Fibroblast of the aortic adventitia (primary cell): ENCODE measurements at regions not wholly inside any gene's neighbourhood (a gene's known extent, or its start where the extent isn't known, plus 50 kb on each side); places are given as distances from the start of the nearest gene placed in this dataset.

Source experiments
- DNase-seq: peaks from one replicate; pipeline ENCODE4 v3.0.0-alpha.2; 2010; ENCODE audit warnings: low read depth
- H3K4me3 ChIP-seq: 2 replicates; pipeline ENCODE4 v1.5.1; 2011; ENCODE audit warnings: low read depth, mild to moderate bottlenecking, control low read depth, low read length, moderate library complexity
- CTCF ChIP-seq: IDR thresholded peaks from 2 replicates; pipeline ENCODE4 v1.5.1; 2011; ENCODE audit warnings: mild to moderate bottlenecking, low read length, control low read depth, inconsistent platforms; ENCODE audit not compliant: insufficient read depth

DNA sequence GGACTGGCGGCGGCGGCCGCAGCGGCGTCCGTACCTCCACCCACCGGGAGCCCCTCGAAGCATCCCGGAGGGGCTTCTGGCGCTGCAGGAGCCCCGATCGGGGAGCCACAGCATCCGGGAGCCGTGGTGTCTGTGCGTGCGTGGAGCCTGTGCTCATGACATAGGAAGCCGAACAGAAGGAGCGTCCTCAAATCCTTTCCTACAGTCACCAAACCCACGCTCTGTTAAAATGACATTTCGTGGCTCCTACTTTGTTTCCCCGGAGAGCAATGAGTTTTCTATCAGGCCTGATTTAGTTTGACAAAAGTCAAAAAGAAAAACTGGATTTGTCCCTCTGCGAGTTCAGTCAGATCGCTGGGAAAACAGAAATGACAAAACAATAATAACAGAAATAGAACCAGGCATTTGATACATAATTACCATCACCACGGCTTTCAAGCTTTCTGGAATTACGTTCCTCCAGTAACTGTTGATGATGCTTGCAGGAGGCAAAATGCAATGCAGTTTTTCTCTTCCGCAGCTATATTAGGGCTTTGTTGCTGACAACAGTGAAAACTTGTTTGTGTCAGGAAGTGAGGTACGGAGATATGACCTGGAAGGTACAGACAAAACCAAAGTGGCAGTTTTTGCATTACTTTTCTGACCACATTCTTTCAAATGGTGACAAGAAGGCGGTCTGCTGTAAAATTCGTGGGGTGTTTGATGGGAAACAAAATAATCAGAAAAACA lies 219.3 kb upstream of the MKLN1 start:
- DNase-seq: peak; percentile 59
- H3K4me3 ChIP-seq: peak overlapping the region; percentile 98
- no peak for TF ChIP-seq CTCF

- no peak for TF ChIP-seq CTCF
- DNase-seq: peak; percentile 67
- peak overlapping the region; percentile 98 for H3K4me3 ChIP-seq
These were observed 218.5 kb upstream of the MKLN1 start for GRCh38 chr7:131109011-131109758.

GRCh38 chr7:131109759-131110296 lies 217.8 kb upstream of the MKLN1 start:
- no peak for TF ChIP-seq CTCF
- H3K4me3 ChIP-seq: peak overlapping the region; percentile 98
- peak; percentile 87 for DNase-seq

DNA sequence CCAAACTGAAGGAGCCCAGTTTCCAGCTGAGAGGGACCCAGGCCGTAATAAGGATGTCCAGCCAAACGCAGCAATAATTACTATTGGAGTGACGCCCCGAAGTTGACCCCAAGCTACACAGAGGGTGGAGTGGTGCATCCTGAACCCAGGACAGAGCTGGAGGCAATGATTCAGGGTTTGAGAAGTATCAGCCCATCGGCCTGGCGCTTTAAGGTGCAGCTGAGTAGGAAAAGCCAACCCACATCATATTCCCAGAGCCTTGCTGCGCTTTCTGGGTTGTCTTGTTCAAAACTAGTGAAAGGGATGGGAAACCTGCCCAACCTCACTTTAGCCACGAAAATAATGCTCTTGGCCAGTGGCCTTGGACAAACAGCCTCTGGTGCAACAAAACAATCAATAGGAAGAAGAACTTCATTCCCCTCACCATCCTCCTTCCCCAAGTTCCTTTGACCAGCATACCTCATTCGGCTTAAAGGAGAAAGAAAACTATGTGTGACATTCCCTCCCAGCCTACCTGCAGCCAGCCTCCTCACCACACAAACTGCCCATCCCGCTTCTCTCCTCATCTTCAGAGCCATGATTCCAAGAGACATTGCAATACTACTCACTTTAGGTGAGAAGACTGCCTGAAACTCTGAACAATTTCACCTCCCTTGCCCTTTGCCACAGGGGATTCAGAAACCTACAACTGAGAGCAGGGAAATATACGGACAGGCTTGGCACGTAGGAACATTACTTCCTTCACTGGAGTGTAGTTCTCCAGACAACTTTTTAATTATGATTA lies 217.2 kb upstream of the MKLN1 start:
- TF ChIP-seq CTCF: no peak
- H3K4me3 ChIP-seq: peak overlapping the region; percentile 98
- peak; percentile 73 for DNase-seq

DNA sequence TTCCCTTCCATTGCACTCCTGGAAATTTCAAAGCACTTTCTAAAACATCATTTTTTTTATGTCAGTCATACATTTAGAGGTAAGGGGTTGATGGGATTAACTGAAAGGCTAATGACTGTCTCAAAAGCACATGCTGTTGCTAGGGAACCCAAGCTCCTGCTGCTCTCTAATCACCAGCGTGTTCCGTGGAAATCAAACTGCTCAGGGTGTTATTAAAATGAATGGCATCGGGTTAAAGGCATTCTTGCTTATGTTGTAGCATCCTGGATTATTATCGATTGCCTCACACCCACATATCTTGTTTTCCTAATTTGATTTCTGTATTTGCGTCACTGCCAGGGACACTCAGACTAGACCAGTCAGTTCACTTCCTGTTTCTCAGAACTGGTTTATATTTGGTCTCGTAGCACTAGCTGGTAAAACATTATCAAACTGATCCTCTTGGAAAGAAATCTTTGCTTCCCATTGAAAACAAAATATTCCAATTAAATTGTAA lies 216.5 kb upstream of the MKLN1 start:
- DNase-seq: peak; percentile 92
- H3K4me3 ChIP-seq: peak overlapping the region; percentile 98
- no peak for TF ChIP-seq CTCF

DNA sequence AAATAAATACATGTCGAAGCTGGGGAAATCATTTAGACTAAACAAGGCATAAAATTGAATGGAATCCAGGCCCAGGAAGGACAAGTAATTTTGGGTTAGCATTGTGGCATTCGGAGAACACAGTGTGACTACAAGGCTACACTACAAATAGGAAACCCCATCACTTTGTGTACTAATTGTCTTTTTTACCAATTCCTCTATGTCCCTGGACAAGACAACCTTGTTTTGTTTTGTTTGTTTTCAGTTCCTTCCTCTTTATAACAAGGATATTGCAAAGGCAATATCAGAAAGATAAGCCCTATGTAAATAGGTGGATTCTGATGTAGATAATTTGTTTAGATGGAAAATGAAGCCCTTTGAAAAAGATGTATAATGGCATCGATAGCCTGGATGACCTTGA lies 215.9 kb upstream of the MKLN1 start:
- TF ChIP-seq CTCF: no peak
- H3K4me3 ChIP-seq: no peak overlapping the region
- no peak for DNase-seq
